Muscle of back (tissue), 3 donors: ENCODE measurements at regions not wholly inside any gene's neighbourhood (a gene's known extent, or its start where the extent isn't known, plus 50 kb on each side); places are given as distances from the start of the nearest gene placed in this dataset.
A peak's percentile ranks its signal among the peaks of the same experiment; 100 is the strongest.

Source experiments
- DNase-seq, 3 donors: peaks; one replicate each; pipeline versions ENCODE4 v3.0.0 to v3.0.0-alpha.2; 2013

GRCh38 chr2:96438589-96438988, 66.6 kb downstream of the NEURL3 start:
- no peak for DNase-seq

- no peak for DNase-seq
Observed at GRCh38 chr2:96437512-96437911, 67.6 kb downstream of the NEURL3 start.

GRCh38 chr2:96436961-96437360, 68.2 kb downstream of the NEURL3 start:
- DNase-seq = no peak

- no peak for DNase-seq
Observed at GRCh38 chr2:96436416-96436815, 68.7 kb downstream of the NEURL3 start.

- no peak for DNase-seq
Observed at GRCh38 chr2:96431319-96431718, 73.8 kb downstream of the NEURL3 start.

- no peak for DNase-seq
Observed at GRCh38 chr2:96430394-96430988, 74.7 kb downstream of the NEURL3 start.

GRCh38 chr2:96427917-96428316, 77.2 kb downstream of the NEURL3 start:
- peak in 1 of 3 donors; percentile 54 for DNase-seq

GRCh38 chr2:96427169-96427568, 78.0 kb downstream of the NEURL3 start:
- no peak for DNase-seq

GRCh38 chr2:96423828-96424227, 81.3 kb downstream of the NEURL3 start:
- DNase-seq = no peak
